ENCODE measurements at regions not wholly inside any gene's neighbourhood (a gene's known extent, or its start where the extent isn't known, plus 50 kb on each side); places are given as distances from the start of the nearest gene placed in this dataset.

- CTCF ChIA-PET = no interaction called here
- no peak for TF ChIP-seq CTCF (IDR thresholded peaks at IDR 0.05; ENCODE audit: control extremely low read depth, extremely low read depth, low read depth, missing control alignments)
- no peak for DNase-seq (ENCODE audit: extremely low spot score)
- POLR2A ChIA-PET = no interaction called here
Observed at GRCh38 chr3:146322216-146322817, 71.4 kb upstream of the PLSCR4 start.

GRCh38 chr3:146314871-146315270 is 64.0 kb upstream of the PLSCR4 start:
- TF ChIP-seq CTCF (IDR thresholded peaks at IDR 0.05; ENCODE audit: control extremely low read depth, extremely low read depth, low read depth, missing control alignments) = no peak
- DNase-seq (ENCODE audit: extremely low spot score) = no peak
- CTCF ChIA-PET = interaction anchor here (1.5 kb wide), 1 partner anchor 15 kb away, joined by 5 read pairs; no protein-coding TSS in a partner anchor
- POLR2A ChIA-PET = no interaction called here

- no peak for DNase-seq (ENCODE audit: extremely low spot score)
- POLR2A ChIA-PET = no interaction called here
- CTCF ChIA-PET = interaction anchor here (0.9 to 1.5 kb wide), 3 partner anchors 13 to 72 kb away, joined by 3 to 5 read pairs (median 4); no protein-coding TSS in a partner anchor
- TF ChIP-seq CTCF (IDR thresholded peaks at IDR 0.05; ENCODE audit: control extremely low read depth, extremely low read depth, low read depth, missing control alignments) = no peak
Observed at GRCh38 chr3:146313746-146314111, 62.8 kb upstream of the PLSCR4 start.

DNA sequence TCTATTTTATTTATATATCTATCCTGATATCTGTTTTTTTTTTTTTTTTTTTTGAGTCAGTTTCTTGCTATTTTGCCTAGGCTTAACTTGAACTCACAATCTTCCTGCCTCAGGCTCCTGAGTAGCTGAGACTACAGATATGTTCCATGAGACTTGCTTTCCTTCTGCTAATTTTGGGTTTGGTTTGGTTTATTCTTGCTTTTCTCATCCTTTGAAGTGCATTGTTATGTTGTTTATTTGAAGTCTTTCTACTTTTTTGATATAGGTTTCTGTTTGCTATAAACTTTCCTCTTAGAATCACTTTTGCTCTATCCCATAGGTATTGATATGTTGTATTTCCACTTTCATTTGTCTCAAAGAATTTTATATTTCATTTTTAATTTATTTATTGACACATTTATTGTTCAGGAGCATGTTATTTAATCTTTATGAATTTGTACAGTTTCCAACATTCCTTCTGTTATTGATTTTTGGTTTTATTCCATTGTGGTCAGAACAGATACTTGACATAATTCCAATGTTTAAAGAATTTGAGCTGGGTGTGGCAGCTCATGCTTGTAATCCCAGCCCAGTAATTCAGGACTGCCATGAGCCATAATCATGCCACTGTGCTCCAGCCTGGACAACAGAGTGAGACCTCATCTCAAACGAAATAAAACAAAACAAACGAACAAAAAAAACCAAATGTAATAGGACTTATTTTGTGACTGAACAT is 62.3 kb upstream of the PLSCR4 start:
- DNase-seq (ENCODE audit: extremely low spot score) = no peak
- no peak for TF ChIP-seq CTCF (IDR thresholded peaks at IDR 0.05; ENCODE audit: control extremely low read depth, extremely low read depth, low read depth, missing control alignments)
- POLR2A ChIA-PET = no interaction called here
- CTCF ChIA-PET = interaction anchor here (0.9 to 1.2 kb wide), 2 partner anchors 14 to 72 kb away, joined by 3 to 4 read pairs; no protein-coding TSS in a partner anchor

- TF ChIP-seq CTCF (IDR thresholded peaks at IDR 0.05; ENCODE audit: control extremely low read depth, extremely low read depth, low read depth, missing control alignments) = no peak
- DNase-seq (ENCODE audit: extremely low spot score) = no peak
- POLR2A ChIA-PET = no interaction called here
- CTCF ChIA-PET = no interaction called here
Observed at GRCh38 chr3:146308682-146309081, 57.8 kb upstream of the PLSCR4 start.

DNA sequence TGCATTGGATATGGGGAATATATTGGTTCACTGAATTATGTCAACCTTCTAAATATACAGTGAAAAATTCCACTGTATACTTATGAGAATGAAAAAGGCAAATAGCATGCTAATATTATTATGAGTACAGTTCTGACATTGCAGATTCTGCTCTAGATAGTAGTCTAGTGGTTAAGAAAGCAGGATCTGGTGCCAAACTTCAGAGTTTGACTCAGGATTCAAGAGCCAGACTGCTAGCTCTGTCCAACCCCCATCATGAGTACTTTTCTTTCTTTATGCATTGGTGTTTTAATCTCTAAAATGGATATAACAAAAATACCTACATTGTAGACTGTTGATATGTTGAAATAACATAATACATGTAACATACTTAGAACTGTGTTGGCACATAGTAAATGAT is 57.3 kb upstream of the PLSCR4 start:
- no peak for TF ChIP-seq CTCF (IDR thresholded peaks at IDR 0.05; ENCODE audit: control extremely low read depth, extremely low read depth, low read depth, missing control alignments)
- CTCF ChIA-PET = no interaction called here
- POLR2A ChIA-PET = no interaction called here
- no peak for DNase-seq (ENCODE audit: extremely low spot score)

All from GM10248 (cell line).